HCT116 (cell line): ENCODE measurements at regions not wholly inside any gene's neighbourhood (a gene's known extent, or its start where the extent isn't known, plus 50 kb on each side); places are given as distances from the start of the nearest gene placed in this dataset.

ENCODE experiments used
- CEBPB ChIP-seq: IDR thresholded peaks from 2 replicates; pipeline ENCODE4 v1.6.1; 2012; ENCODE audit warnings: low read depth
- POLR2A ChIP-seq: IDR thresholded peaks from 2 replicates; pipeline ENCODE4 v1.7.0; 2011; ENCODE audit warnings: borderline replicate concordance; ENCODE audit not compliant: insufficient read depth, insufficient read length; ENCODE audit errors: extremely low read depth
- POLR2AphosphoS5 ChIP-seq: IDR thresholded peaks from 2 replicates; pipeline ENCODE4 v1.6.1; 2011; ENCODE audit warnings: mild to moderate bottlenecking, low read depth, low read length, moderate library complexity
- YY1 ChIP-seq: IDR thresholded peaks from 2 replicates; pipeline ENCODE4 v1.6.1; 2011; ENCODE audit warnings: low read length, low read depth, moderate library complexity, mild to moderate bottlenecking; ENCODE audit not compliant: insufficient replicate concordance; ENCODE audit errors: extremely low read depth
- TF ChIP-seq, protein P1 (sequence below), 3 experiments: fragments of 200-600 bp in 1 of 3; sonication (generic) in 1 of 3; IDR thresholded peaks in 2 of 3; conservative IDR thresholded peaks in 1 of 3; 2 replicates each; pipeline ENCODE4 v1.5.1; 2012 to 2017; ENCODE audit warnings: low read depth in 2 of 3, low read length in 2 of 3, antibody characterized with exemption in 1 of 3, borderline replicate concordance in 1 of 3, control low read depth in 1 of 3, mild to moderate bottlenecking in 1 of 3, mixed read lengths in 1 of 3, mixed run types in 1 of 3, moderate library complexity in 1 of 3; ENCODE audit not compliant: insufficient read depth in 1 of 3

DNA sequence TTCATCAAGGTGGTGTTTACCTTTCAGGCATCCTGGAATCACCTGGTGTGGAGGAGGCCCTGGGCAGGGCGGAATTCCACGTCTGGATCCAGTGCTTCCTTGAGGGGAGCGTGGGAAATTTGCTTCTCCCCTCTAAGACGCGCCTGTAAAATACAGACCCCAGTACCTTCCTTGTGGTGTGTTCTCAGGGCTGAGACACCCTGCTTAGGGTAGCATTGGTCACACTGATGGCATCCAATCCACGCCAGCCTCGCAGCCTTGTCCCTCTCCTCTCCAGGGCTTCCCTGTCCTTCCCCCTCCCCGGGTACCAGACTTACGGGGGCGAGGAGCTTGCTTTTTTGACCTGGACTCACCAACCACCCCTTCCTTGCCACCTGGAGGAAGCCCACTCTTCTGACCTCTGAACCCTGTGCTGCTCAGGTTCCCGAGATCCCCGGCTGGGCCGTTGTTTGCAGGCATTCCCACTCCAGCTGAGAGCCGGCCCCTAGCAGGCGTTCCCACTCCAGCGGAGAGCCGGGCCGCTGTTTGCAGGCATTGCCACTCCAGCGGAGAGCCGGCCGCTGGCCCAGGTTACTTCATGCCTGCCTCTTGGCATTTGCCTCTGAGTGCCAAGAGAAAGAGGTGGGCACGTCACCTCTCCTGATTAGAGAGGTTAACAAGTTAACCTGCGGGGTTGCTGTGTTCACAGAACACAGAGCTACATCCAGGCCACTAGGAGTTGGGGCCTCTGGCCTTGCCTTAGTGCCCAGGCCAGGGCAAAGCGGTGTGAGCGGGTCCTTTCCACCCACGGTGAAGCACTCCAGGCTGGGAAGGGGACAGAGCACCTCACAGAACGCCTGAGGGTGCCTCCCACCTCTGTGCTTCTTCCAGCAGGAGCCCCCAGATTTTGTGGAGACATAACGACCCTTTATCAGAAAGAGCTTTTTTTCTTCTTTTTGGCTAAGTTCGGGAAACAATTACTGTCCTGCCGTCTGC lies 254.0 kb upstream of the PPP2R2D start:
- TF ChIP-seq YY1 (no peak), POLR2A (no peak), CEBPB (no peak), POLR2AphosphoS5 (no peak)
- TF ChIP-seq, protein P1, sequence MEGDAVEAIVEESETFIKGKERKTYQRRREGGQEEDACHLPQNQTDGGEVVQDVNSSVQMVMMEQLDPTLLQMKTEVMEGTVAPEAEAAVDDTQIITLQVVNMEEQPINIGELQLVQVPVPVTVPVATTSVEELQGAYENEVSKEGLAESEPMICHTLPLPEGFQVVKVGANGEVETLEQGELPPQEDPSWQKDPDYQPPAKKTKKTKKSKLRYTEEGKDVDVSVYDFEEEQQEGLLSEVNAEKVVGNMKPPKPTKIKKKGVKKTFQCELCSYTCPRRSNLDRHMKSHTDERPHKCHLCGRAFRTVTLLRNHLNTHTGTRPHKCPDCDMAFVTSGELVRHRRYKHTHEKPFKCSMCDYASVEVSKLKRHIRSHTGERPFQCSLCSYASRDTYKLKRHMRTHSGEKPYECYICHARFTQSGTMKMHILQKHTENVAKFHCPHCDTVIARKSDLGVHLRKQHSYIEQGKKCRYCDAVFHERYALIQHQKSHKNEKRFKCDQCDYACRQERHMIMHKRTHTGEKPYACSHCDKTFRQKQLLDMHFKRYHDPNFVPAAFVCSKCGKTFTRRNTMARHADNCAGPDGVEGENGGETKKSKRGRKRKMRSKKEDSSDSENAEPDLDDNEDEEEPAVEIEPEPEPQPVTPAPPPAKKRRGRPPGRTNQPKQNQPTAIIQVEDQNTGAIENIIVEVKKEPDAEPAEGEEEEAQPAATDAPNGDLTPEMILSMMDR (IDR thresholded peaks at IDR 0.05 in 2 of 3, conservative IDR thresholded peaks at IDR 0.05 in 1 of 3; ENCODE audit: borderline replicate concordance in 1 of 3, insufficient read depth in 1 of 3, low read depth in 2 of 3, low read length in 2 of 3), result no peak
